GM19468 (cell line): ENCODE measurements at regions not wholly inside any gene's neighbourhood (a gene's known extent, or its start where the extent isn't known, plus 50 kb on each side); places are given as distances from the start of the nearest gene placed in this dataset.

Experiments
- ATAC-seq: cut with Tn5 transposase; IDR thresholded peaks from one replicate; pipeline ENCODE4 v1.9.1; 2021; ENCODE audit warnings: mild to moderate bottlenecking, moderate library complexity, moderate number of reproducible peaks; ENCODE audit not compliant: unreplicated experiment; ENCODE audit errors: extremely low read depth

- ATAC-seq, result no peak
Observed at GRCh38 chr17:413706-414380, 61.2 kb upstream of the RPH3AL start.

- no peak for ATAC-seq
Observed at GRCh38 chr17:413016-413350, 60.4 kb upstream of the RPH3AL start.

GRCh38 chr17:412211-413015, 59.8 kb upstream of the RPH3AL start:
- no peak for ATAC-seq

GRCh38 chr17:411421-412120, 59.0 kb upstream of the RPH3AL start:
- no peak for ATAC-seq

- no peak for ATAC-seq
Observed at GRCh38 chr17:410543-411401, 58.2 kb upstream of the RPH3AL start.

GRCh38 chr17:409848-410542, 57.4 kb upstream of the RPH3AL start:
- peak; percentile 83 for ATAC-seq

GRCh38 chr17:409308-409847, 56.8 kb upstream of the RPH3AL start:
- no peak for ATAC-seq

- ATAC-seq, result no peak
Observed at GRCh38 chr17:404703-405102, 52.1 kb upstream of the RPH3AL start.
